GM19452 (cell line): ENCODE measurements at regions not wholly inside any gene's neighbourhood (a gene's known extent, or its start where the extent isn't known, plus 50 kb on each side); places are given as distances from the start of the nearest gene placed in this dataset.

Experiments
- ATAC-seq: cut with Tn5 transposase; IDR thresholded peaks from one replicate; pipeline ENCODE4 v1.9.1; 2021; ENCODE audit not compliant: unreplicated experiment

GRCh38 chr3:72411843-72412242 is 436.4 kb downstream of the SHQ1 start:
- ATAC-seq, result no peak

GRCh38 chr3:72411126-72411525 is 437.1 kb downstream of the SHQ1 start:
- no peak for ATAC-seq

- ATAC-seq, result no peak
Observed at GRCh38 chr3:72408983-72409779, 439.1 kb downstream of the SHQ1 start.

DNA sequence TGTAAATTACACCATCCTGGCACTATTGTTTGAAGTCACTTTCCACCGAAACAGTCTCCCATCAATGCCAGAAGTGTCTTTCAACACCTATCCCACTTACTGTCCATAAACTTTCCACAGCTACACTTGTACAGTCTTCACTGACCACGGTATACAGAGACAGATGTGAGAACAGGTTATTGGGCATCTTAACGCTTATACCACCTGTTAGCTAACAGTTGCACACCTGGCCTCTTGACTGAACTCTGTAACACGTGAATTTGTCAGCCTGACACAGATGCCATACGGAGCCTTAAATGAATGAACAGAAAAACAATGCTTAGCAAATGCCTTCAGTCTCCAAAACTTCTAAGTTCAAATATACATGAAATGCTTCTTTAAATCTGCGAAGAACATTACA is 440.5 kb downstream of the SHQ1 start:
- no peak for ATAC-seq

- ATAC-seq, result no peak
Observed at GRCh38 chr3:72405943-72406566, 442.2 kb downstream of the SHQ1 start.

- ATAC-seq, result no peak
Observed at GRCh38 chr3:72401005-72401545, 447.2 kb downstream of the SHQ1 start.

GRCh38 chr3:72398781-72399180 is 449.5 kb downstream of the SHQ1 start:
- ATAC-seq, result no peak

- ATAC-seq, result no peak
Observed at GRCh38 chr3:72397586-72397985, 450.7 kb downstream of the SHQ1 start.

GRCh38 chr3:72396899-72397298 is 451.3 kb downstream of the SHQ1 start:
- no peak for ATAC-seq

DNA sequence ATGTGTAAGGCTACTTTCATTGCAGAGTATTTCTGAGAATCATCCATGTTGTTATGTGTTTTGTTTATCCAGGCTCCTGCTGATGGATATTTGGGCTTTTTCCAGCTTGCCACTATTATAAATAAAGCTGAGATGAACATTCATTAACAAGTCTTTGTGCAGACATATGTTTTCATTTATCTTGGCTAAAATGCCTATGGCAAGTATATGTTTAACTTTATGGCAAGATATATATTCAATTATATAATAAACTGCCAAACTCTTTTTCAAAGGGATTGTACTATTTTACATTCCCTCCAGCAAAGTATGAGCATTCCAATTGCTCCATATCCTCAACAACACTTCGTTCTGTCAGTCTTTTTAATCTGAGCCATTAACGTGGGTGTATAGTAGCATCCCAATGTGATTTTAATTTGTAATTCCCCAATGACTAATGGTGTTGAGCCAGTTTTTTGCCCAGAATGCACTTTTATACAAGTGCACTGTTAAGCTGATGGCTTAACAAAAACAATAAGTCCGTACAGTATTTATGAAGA is 452.4 kb downstream of the SHQ1 start:
- ATAC-seq, result no peak

DNA sequence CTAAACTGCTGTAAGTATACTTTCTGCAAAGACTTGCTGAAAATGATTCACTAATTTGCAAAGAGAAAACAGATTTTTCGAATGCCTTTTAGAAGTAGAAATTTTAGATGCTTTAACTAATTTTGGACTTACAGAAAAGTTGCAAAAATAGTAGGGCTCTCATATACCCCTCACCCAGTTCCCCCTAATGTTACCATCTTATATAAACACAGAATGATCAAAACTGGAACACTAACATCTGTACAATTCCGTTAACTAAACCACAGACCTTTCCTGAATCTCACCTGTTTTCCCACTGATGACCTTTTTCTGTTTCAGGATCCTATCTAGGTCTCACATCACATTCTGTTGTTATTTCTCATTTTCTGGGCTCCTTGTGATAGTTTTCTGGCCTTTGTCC is 454.8 kb downstream of the SHQ1 start:
- no peak for ATAC-seq

DNA sequence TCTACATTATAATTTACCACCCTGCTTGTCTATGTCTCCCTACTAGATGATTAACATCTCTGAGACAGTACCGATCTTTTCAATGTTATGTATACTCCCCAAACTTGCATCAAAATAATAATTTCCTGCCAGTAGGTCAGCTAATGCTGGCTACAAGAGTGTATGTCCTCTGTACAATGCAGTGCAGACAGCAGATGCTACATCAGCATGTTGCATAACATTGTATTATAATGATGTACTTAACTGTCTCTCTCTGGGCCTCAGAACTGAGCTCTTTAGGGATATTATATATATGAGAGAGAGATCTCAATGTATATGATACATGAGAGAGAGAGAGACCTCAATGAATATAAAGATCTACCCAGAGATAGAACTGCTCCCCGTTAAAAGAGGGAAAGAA is 456.6 kb downstream of the SHQ1 start:
- ATAC-seq, result no peak

DNA sequence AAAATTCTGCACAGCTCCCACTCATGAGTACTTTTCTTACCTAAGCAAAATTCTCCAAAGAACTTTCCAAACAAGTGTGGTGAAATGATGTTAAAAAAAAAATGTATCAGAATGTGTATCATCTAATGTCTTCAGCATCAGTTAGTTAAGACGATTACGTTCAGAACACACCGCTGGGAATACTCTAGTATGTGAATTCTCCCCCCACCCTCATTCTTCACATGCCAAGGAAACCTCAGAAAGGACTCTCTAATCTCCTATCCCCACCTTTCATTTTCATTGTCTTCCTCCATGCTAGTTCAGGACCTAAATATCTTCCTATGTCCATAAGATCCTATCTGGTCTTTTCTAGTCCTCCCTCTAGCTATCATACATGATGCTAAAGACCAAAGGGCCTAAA is 457.4 kb downstream of the SHQ1 start:
- no peak for ATAC-seq

DNA sequence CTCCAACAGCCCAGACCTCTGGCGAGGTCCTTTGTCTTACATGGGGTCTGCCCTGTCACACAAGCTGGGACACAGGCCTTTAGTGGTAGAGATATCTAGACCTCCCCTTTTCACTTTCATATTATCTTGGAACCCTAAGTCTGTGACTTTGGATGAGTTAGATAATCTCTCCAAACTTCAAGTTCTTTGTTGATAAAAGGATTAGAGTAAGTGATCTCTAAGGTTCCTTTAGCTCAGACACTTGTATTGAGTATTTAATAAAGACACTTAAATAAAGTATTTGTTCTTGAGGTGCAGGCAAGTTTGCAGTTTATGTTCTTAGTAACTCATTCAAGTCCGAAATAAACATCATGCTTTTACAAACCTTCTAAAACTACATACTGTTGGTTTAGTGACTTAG is 459.6 kb downstream of the SHQ1 start:
- ATAC-seq, result no peak

DNA sequence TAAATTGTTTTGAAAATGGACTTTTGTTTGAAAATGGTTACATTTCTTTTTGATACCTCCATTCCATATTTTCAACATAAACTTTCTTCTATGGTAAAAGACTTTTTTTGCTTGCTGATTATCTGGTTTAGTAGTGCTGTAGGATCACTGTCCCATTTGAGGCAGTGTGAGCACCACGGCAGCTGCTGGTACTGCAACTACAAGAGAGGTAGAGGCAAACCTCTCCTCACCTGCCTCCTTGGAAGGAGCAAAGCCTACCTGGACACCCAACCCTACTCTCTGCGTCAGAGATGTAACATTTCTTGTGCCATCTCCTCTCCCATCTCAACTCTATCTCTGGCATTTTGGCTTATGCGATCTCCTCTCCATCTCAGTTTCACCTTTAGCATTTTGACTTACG is 460.1 kb downstream of the SHQ1 start:
- ATAC-seq, result no peak

DNA sequence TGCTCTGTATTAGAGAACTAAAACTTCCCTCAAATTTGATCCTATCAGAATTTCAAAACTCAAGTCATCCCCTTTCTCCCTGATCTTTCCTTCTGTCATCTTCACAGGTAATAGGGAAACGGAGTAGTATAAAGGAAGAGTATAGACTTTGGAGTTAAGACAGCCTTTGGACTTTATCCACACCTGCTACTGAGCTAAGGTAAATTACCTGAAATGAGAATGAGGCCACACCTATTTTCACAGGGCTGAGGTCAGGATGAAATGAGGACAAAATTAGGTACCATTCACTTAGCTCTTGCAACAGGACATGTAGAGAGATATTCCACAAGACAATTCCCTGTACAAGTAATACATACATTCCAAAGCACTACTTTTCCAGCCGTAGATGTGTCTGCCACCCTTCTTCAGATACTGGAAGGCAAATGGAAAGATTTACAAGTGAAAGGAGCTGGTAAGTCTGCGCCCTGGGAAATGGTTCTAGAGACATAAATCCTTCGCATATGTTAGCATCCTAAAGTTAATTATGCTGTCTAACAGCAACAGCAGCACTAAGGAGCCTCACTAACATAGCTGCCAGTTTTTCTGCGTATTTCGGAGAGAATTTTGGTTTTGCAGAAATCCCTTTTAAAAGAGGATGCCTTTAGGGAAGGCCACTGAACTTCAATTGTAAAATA is 461.8 kb downstream of the SHQ1 start:
- ATAC-seq, result no peak

- no peak for ATAC-seq
Observed at GRCh38 chr3:72385167-72385566, 463.1 kb downstream of the SHQ1 start.

- ATAC-seq, result no peak
Observed at GRCh38 chr3:72384602-72385001, 463.6 kb downstream of the SHQ1 start.

DNA sequence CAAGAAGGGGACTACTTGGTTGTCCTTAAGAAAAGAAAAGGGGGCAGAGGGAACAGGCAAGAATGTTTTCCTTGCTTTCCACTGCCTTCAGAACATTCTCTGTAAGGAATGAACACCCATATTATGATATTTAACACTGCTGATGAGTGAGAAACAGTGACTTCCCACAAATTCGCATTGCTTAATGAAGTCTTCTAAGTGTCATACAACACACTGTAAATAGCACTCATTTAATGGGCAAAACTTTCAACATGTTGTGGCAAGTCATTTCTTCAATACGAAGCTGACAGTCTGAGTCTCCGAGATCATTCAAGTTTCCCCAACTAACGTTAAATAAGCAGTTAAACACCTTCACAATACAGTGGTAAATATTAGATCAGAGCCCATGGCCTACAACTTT is 464.4 kb downstream of the SHQ1 start:
- no peak for ATAC-seq

- no peak for ATAC-seq
Observed at GRCh38 chr3:72383230-72383629, 465.0 kb downstream of the SHQ1 start.

- no peak for ATAC-seq
Observed at GRCh38 chr3:72382460-72382859, 465.8 kb downstream of the SHQ1 start.

DNA sequence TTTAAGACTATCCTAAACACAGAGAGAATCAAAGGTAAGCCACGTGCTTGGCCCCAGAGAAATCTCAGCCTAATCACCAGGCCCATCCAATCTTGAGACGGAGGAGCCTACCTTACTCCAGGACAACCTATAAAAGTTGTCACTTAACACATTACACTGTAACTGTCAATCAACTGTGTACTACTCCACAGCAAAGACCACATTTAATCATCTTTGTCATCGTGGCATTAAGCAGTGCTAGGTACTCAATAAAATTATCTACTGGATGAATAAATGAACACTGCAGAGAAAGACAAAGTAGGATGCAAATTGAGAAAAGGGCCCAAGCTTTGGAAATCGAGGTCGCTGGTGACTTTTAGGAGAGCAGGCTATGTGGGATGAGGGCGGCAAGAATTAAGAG is 466.7 kb downstream of the SHQ1 start:
- no peak for ATAC-seq
